H1 (cell line): ENCODE measurements at regions not wholly inside any gene's neighbourhood (a gene's known extent, or its start where the extent isn't known, plus 50 kb on each side); places are given as distances from the start of the nearest gene placed in this dataset.
A peak's percentile ranks its signal among the peaks of the same experiment; 100 is the strongest.

Experiments
- CTCF ChIA-PET: fragments of 300-600 bp; sonication (Branson Sonifier 250); formaldehyde crosslinking; loops from one replicate; lab custom pipeline; 2021; ENCODE audit not compliant: partially characterized antibody; lab: Charles Lee
- POLR2A ChIA-PET: fragments of 300-600 bp; sonication (Branson Sonifier 250); formaldehyde crosslinking; loops from one replicate; lab custom pipeline; 2021; ENCODE audit warnings: inconsistent platforms; ENCODE audit not compliant: partially characterized antibody; lab: Charles Lee
- DNase-seq, 2 experiments: peaks; one replicate each; pipeline versions ENCODE4 v3.0.0 to v3.0.0-alpha.2; 2010 to 2022; ENCODE audit warnings: low spot score in 2 of 2, low read depth in 1 of 2, mixed read lengths in 1 of 2
- FAIRE-seq: peaks from 2 replicates; lab custom pipeline; 2011; peaks lifted over from hg19 to GRCh38; lab: Jason Lieb, UNC
- H2AFZ ChIP-seq: 2 replicates; pipeline ENCODE4 v1.8.1; 2012; ENCODE audit warnings: low read length, inconsistent platforms
- H2AK5ac ChIP-seq: 2 replicates; pipeline ENCODE4 v1.6.1; 2013; ENCODE audit warnings: low read depth, low read length
- H2BK120ac ChIP-seq: replicated peaks from 2 replicates; pipeline ENCODE3; 2013; ENCODE audit warnings: low read depth, low read length, inconsistent platforms
- H2BK12ac ChIP-seq: 2 replicates; pipeline ENCODE4 v1.6.1; 2013; ENCODE audit warnings: low read depth, low read length
- H2BK15ac ChIP-seq: 2 replicates; pipeline ENCODE4 v1.6.1; 2013; ENCODE audit warnings: low read length
- H2BK20ac ChIP-seq: 2 replicates; pipeline ENCODE4 v1.6.1; 2013; ENCODE audit warnings: low read length
- H2BK5ac ChIP-seq: 2 replicates; pipeline ENCODE4 v1.6.1; 2013; ENCODE audit warnings: low read depth, low read length
- H3K14ac ChIP-seq: 2 replicates; pipeline ENCODE4 v1.6.1; 2013; ENCODE audit warnings: inconsistent platforms; ENCODE audit not compliant: insufficient read length
- H3K18ac ChIP-seq: 2 replicates; pipeline ENCODE4 v1.6.1; 2013; ENCODE audit warnings: low read length; ENCODE audit errors: extremely low read depth
- H3K23ac ChIP-seq: 2 replicates; pipeline ENCODE4 v1.6.1; 2013; ENCODE audit warnings: inconsistent platforms; ENCODE audit not compliant: insufficient read length
- H3K23me2 ChIP-seq: 2 replicates; pipeline ENCODE4 v1.6.1; 2013; ENCODE audit warnings: low read depth, low read length
- H3K27ac ChIP-seq: 2 replicates; pipeline ENCODE4 v1.6.1; 2011; ENCODE audit warnings: low read depth, low read length, inconsistent platforms
- H3K27me3 ChIP-seq, 4 experiments: replicated peaks in 1 of 4; 1 replicate in 1 of 4; 2 replicates in 3 of 4; pipeline versions ENCODE4 v1.6.1 to v1.8.1; 2011 to 2013; ENCODE audit warnings: low read length in 3 of 4, mild to moderate bottlenecking in 3 of 4, inconsistent platforms in 2 of 4, mixed read lengths in 2 of 4, moderate library complexity in 1 of 4; ENCODE audit not compliant: control insufficient read depth in 3 of 4, insufficient read depth in 3 of 4; ENCODE audit errors: extremely low read depth in 1 of 4
- H3K36me3 ChIP-seq, 4 experiments: 2 replicates each; pipeline versions ENCODE4 v1.6.1 to v1.8.1; 2011 to 2013; ENCODE audit warnings: mild to moderate bottlenecking in 4 of 4, low read length in 3 of 4, moderate library complexity in 2 of 4, control low read depth in 1 of 4, inconsistent platforms in 1 of 4; ENCODE audit not compliant: insufficient read depth in 4 of 4, control insufficient read depth in 2 of 4
- H3K4ac ChIP-seq: replicated peaks from 2 replicates; pipeline ENCODE3; 2013; ENCODE audit warnings: low read length, low read depth, mixed read lengths, inconsistent platforms; ENCODE audit not compliant: insufficient read length
- H3K4me1 ChIP-seq, 4 experiments: replicated peaks in 1 of 4; 1 replicate in 1 of 4; 2 replicates in 3 of 4; pipeline versions ENCODE4 v1.6.1 to v1.8.1; 2011 to 2013; ENCODE audit warnings: low read length in 3 of 4, inconsistent platforms in 2 of 4, mixed read lengths in 1 of 4; ENCODE audit not compliant: insufficient read depth in 4 of 4, control insufficient read depth in 3 of 4
- H3K4me2 ChIP-seq, 2 experiments: 2 replicates each; pipeline versions ENCODE4 v1.6.1 to v1.8.1; 2011 to 2013; ENCODE audit warnings: low read depth in 2 of 2, low read length in 2 of 2, control low read depth in 1 of 2, inconsistent platforms in 1 of 2, mild to moderate bottlenecking in 1 of 2; ENCODE audit not compliant: insufficient read depth in 1 of 2
- H3K4me3 ChIP-seq, 4 experiments: fragments of 200-600, 300-600 bp in 1 of 4; sonication (generic), shearing (Covaris generic), sonication (Bioruptor Twin) in 1 of 4; 2 replicates each; pipeline versions ENCODE4 v1.5.1 to v1.8.1; 2011 to 2016; ENCODE audit warnings: low read length in 4 of 4, low read depth in 3 of 4, control low read depth in 2 of 4, inconsistent platforms in 2 of 4, mild to moderate bottlenecking in 2 of 4, mixed read lengths in 1 of 4, moderate library complexity in 1 of 4; ENCODE audit not compliant: insufficient read depth in 2 of 4; ENCODE audit errors: extremely low read depth in 1 of 4
- H3K56ac ChIP-seq: replicated peaks from 2 replicates; pipeline ENCODE3; 2013; ENCODE audit warnings: low read depth, mild to moderate bottlenecking, mixed read lengths, low read length, inconsistent platforms; ENCODE audit not compliant: insufficient read length
- H3K79me1 ChIP-seq: 2 replicates; pipeline ENCODE4 v1.6.1; 2013; ENCODE audit warnings: low read depth, low read length, control low read depth
- H3K79me2 ChIP-seq, 2 experiments: 2 replicates each; pipeline versions ENCODE4 v1.6.1 to v1.8.1; 2012 to 2013; ENCODE audit warnings: low read length in 2 of 2, mild to moderate bottlenecking in 2 of 2, inconsistent platforms in 1 of 2; ENCODE audit not compliant: insufficient read depth in 2 of 2, control insufficient read depth in 1 of 2
- H3K9ac ChIP-seq, 4 experiments: replicated peaks in 1 of 4; 1 replicate in 1 of 4; 2 replicates in 3 of 4; pipeline versions ENCODE4 v1.6.1 to v1.8.1; 2011 to 2013; ENCODE audit warnings: low read depth in 3 of 4, low read length in 3 of 4, control low read depth in 2 of 4, mild to moderate bottlenecking in 2 of 4, moderate library complexity in 2 of 4, inconsistent platforms in 1 of 4; ENCODE audit errors: extremely low read depth in 1 of 4
- H3K9me3 ChIP-seq, 2 experiments: 2 replicates each; pipeline versions ENCODE4 v1.6.1 to v1.8.1; 2012 to 2013; ENCODE audit warnings: mild to moderate bottlenecking in 2 of 2, moderate library complexity in 2 of 2, control low read depth in 1 of 2, inconsistent platforms in 1 of 2, low read depth in 1 of 2, low read length in 1 of 2, mixed read lengths in 1 of 2; ENCODE audit not compliant: insufficient read depth in 2 of 2
- H4K20me1 ChIP-seq, 2 experiments: replicated peaks in 1 of 2; 2 replicates each; pipeline versions ENCODE3 to v1.8.1; 2011 to 2013; ENCODE audit warnings: inconsistent platforms in 2 of 2, low read length in 2 of 2, mild to moderate bottlenecking in 1 of 2; ENCODE audit not compliant: insufficient read depth in 2 of 2, control insufficient read depth in 1 of 2
- H4K5ac ChIP-seq: 2 replicates; pipeline ENCODE4 v1.6.1; 2013; ENCODE audit warnings: low read length, low read depth, mixed read lengths, inconsistent platforms; ENCODE audit not compliant: insufficient read length
- H4K8ac ChIP-seq: 2 replicates; pipeline ENCODE4 v1.8.0; 2013; ENCODE audit warnings: mild to moderate bottlenecking, moderate library complexity, low read length, inconsistent platforms; ENCODE audit not compliant: insufficient read depth; ENCODE audit errors: extremely low read depth
- H4K91ac ChIP-seq: replicated peaks from 2 replicates; pipeline ENCODE3; 2013; ENCODE audit warnings: low read length, mixed read lengths, inconsistent platforms; ENCODE audit not compliant: insufficient read length
- POLR2AphosphoS5 ChIP-seq: IDR thresholded peaks from 2 replicates; pipeline ENCODE4 v1.6.1; 2011; ENCODE audit warnings: low read depth, low read length
- SP2 ChIP-seq: IDR thresholded peaks from 2 replicates; pipeline ENCODE4 v1.6.1; 2012; ENCODE audit warnings: mild to moderate bottlenecking, low read length, inconsistent platforms
- TCF12 ChIP-seq: IDR thresholded peaks from 2 replicates; pipeline ENCODE4 v1.6.1; 2011; ENCODE audit warnings: low read depth, mild to moderate bottlenecking, low read length
- WGBS, 2 experiments: shearing (Covaris generic) in 1 of 2; methylation state at CpG; one replicate each; pipeline versions ENCODE4 v1.1.6 to v1.1.7; 2013 to 2015; ENCODE audit warnings: low lambda C conversion rate in 2 of 2, mixed read lengths in 2 of 2, inconsistent platforms in 1 of 2, low coverage in 1 of 2, missing lambda C conversion rate in 1 of 2; ENCODE audit not compliant: insufficient replicate concordance in 2 of 2, insufficient coverage in 1 of 2, insufficient read length in 1 of 2; ENCODE audit errors: extremely low coverage in 1 of 2, missing lambda C conversion rate in 1 of 2; 5-methylcytosine and 5-hydroxymethylcytosine counted together

- Histone ChIP-seq H2BK12ac (no peak overlapping the region), H3K4me2 (no peak overlapping the region), H3K14ac (no peak overlapping the region), H3K23me2 (no peaks in the 10 kb centered on the region), H4K8ac (no peak overlapping the region), H3K36me3 (no peaks in the 10 kb centered on the region), H3K27me3 (no peaks in the 10 kb centered on the region; a peak in 2 of 7 replicates), H3K9ac (no peak overlapping the region), H3K56ac (no peak overlapping the region), H3K4me3 (no peak overlapping the region), H3K9me3 (no peaks in the 10 kb centered on the region), H2BK15ac (no peak overlapping the region), H3K27ac (no peak overlapping the region), H2BK120ac (peak overlapping the region; percentile 13), H4K5ac (no peak overlapping the region), H3K79me1 (no peaks in the 10 kb centered on the region), H2AFZ (no peak overlapping the region), H4K91ac (no peak overlapping the region), H3K18ac (no peak overlapping the region), H3K79me2 (no peaks in the 10 kb centered on the region), H2AK5ac (no peak overlapping the region), H2BK20ac (no peak overlapping the region), H3K4ac (no peak overlapping the region), H3K23ac (no peak overlapping the region), H2BK5ac (no peak overlapping the region; the same call in 1 of the 2 replicates), H3K4me1 (peaks cover 10 to 32% (median 21%) of the 10 kb centered on the region in 4 experiments), H4K20me1 (no peaks in the 10 kb centered on the region)
- ChIA-PET POLR2A (interaction anchor here (0.6 to 0.7 kb wide), 2 partner anchors 29 to 173 kb away, joined by 3 read pairs; no protein-coding TSS in a partner anchor), CTCF (interaction anchor here (0.5 to 1.0 kb wide), 2 partner anchors 9 to 121 kb away, joined by 3 to 4 read pairs; no protein-coding TSS in a partner anchor)
- FAIRE-seq = no peak
- TF ChIP-seq SP2 (no peak), TCF12 (peak; percentile 89), POLR2AphosphoS5 (0 out of 2 replicates have a peak, but pooled peaks have one; percentile 21)
- WGBS, 2 experiments = 78% methylated on average over 4 of the region's 4 CpGs; no CpG with 5 or more reads in 1 of the 2 experiments
- no peak for DNase-seq
Measured at GRCh38 chr6:167472148-167472547, 147.3 kb downstream of the TTLL2 start.
